RPMI8226 (cell line): ENCODE measurements at regions not wholly inside any gene's neighbourhood (a gene's known extent, or its start where the extent isn't known, plus 50 kb on each side); places are given as distances from the start of the nearest gene placed in this dataset.
"Not testable (repeated sequence)": the region's sequence is repeated elsewhere in the genome, so short reads cannot be mapped to it uniquely, and the experiment has no call there.

ENCODE experiments used
- DNase-seq: peaks from one replicate; pipeline ENCODE4 v3.0.0-alpha.2; 2015

- DNase-seq: not testable (repeated sequence)
Observed at GRCh38 chr3:15993660-15994059, 180.8 kb upstream of the GALNT15 start.

- not testable (repeated sequence) for DNase-seq
Observed at GRCh38 chr3:15996496-15996895, 178.0 kb upstream of the GALNT15 start.

- no peak for DNase-seq
Observed at GRCh38 chr3:15997274-15997943, 177.1 kb upstream of the GALNT15 start.

- no peak for DNase-seq
Observed at GRCh38 chr3:15998911-15999310, 175.6 kb upstream of the GALNT15 start.

GRCh38 chr3:16004812-16005211, 169.7 kb upstream of the GALNT15 start:
- no peak for DNase-seq

- DNase-seq: no peak
Observed at GRCh38 chr3:16011376-16011775, 163.1 kb upstream of the GALNT15 start.

GRCh38 chr3:16012086-16012485, 162.4 kb upstream of the GALNT15 start:
- DNase-seq: no peak

GRCh38 chr3:16013568-16013967, 160.9 kb upstream of the GALNT15 start:
- DNase-seq: no peak

GRCh38 chr3:16021801-16022200, 152.7 kb upstream of the GALNT15 start:
- not testable (repeated sequence) for DNase-seq

- DNase-seq: not testable (repeated sequence)
Observed at GRCh38 chr3:16023881-16024280, 150.6 kb upstream of the GALNT15 start.

GRCh38 chr3:16024548-16024947, 149.9 kb upstream of the GALNT15 start:
- DNase-seq: no peak

GRCh38 chr3:16026753-16027152, 147.7 kb upstream of the GALNT15 start:
- no peak for DNase-seq

GRCh38 chr3:16028604-16029003, 145.9 kb upstream of the GALNT15 start:
- no peak for DNase-seq

GRCh38 chr3:16030342-16030741, 144.1 kb upstream of the GALNT15 start:
- no peak for DNase-seq

- no peak for DNase-seq
Observed at GRCh38 chr3:16031434-16031833, 143.0 kb upstream of the GALNT15 start.

GRCh38 chr3:16033889-16034687, 140.4 kb upstream of the GALNT15 start:
- DNase-seq: no peak

GRCh38 chr3:16040991-16041390, 133.5 kb upstream of the GALNT15 start:
- DNase-seq: no peak

- DNase-seq: peak; percentile 72
Observed at GRCh38 chr3:16048435-16049318, 125.8 kb upstream of the GALNT15 start.

- DNase-seq: no peak
Observed at GRCh38 chr3:16050641-16051467, 123.6 kb upstream of the GALNT15 start.

- DNase-seq: no peak
Observed at GRCh38 chr3:16051691-16052090, 122.8 kb upstream of the GALNT15 start.

- DNase-seq: no peak
Observed at GRCh38 chr3:16052964-16053363, 121.5 kb upstream of the GALNT15 start.

GRCh38 chr3:16053794-16054193, 120.7 kb upstream of the GALNT15 start:
- DNase-seq: no peak
